Tibial nerve (tissue), 4 donors: ENCODE measurements at regions not wholly inside any gene's neighbourhood (a gene's known extent, or its start where the extent isn't known, plus 50 kb on each side); places are given as distances from the start of the nearest gene placed in this dataset.

ENCODE experiments used
- DNase-seq, 2 donors: peaks; one replicate each; pipeline ENCODE4 v3.0.0-alpha.2; 2019; ENCODE audit warnings: low spot score in 2 of 2
- H3K27ac ChIP-seq, 4 donors: fragments of 200-600 bp; sonication (generic) in 3 of 4; one replicate each; pipeline ENCODE4 v1.5.1; 2017 to 2019; ENCODE audit warnings: mild to moderate bottlenecking in 1 of 4
- H3K27me3 ChIP-seq, 2 donors: fragments of 200-600 bp; sonication (generic) in 1 of 2; one replicate each; pipeline versions ENCODE4 v1.5.1 to v1.6.0; 2017 to 2019
- H3K36me3 ChIP-seq, 3 donors: fragments of 200-600 bp; sonication (generic); one replicate each; pipeline ENCODE4 v1.5.1; 2018 to 2019
- H3K4me1 ChIP-seq, 4 donors: fragments of 200-600 bp; sonication (generic) in 3 of 4; one replicate each; pipeline ENCODE4 v1.5.1; 2017 to 2019
- H3K4me3 ChIP-seq, 4 donors: fragments of 200-600 bp; sonication (generic) in 3 of 4; one replicate each; pipeline ENCODE4 v1.5.1; 2017 to 2019; ENCODE audit warnings: mild to moderate bottlenecking in 1 of 4, moderate library complexity in 1 of 4
- H3K9me3 ChIP-seq, 4 donors: fragments of 200-600 bp; sonication (generic) in 3 of 4; one replicate each; pipeline ENCODE4 v1.5.1; 2017 to 2019
- EP300 ChIP-seq, 2 donors: sonication (generic); formaldehyde crosslinking; IDR thresholded peaks; one replicate each; pipeline ENCODE4 v1.6.1; 2017; ENCODE audit warnings: antibody characterized with exemption in 2 of 2, mild to moderate bottlenecking in 1 of 2
- POLR2A ChIP-seq, 2 donors: fragments of 450-650 bp; IDR thresholded peaks; one replicate each; pipeline ENCODE4 v1.6.1; 2017; ENCODE audit warnings: antibody characterized with exemption in 2 of 2, mild to moderate bottlenecking in 2 of 2, moderate library complexity in 2 of 2
- WGBS, 2 donors: methylation state at CpG; one replicate each; pipeline ENCODE4 v1.1.5; 2018; 5-methylcytosine and 5-hydroxymethylcytosine counted together
- TF ChIP-seq, protein P1 (sequence below), 5 experiments: fragments of 200-600 bp in 3 of 5; fragments of 450-650 bp in 2 of 5; sonication (generic) in 3 of 5; IDR thresholded peaks; one replicate each; pipeline ENCODE4 v1.5.1; 2016 to 2019; ENCODE audit warnings: antibody characterized with exemption in 5 of 5, mild to moderate bottlenecking in 3 of 5, moderate library complexity in 2 of 5

DNA sequence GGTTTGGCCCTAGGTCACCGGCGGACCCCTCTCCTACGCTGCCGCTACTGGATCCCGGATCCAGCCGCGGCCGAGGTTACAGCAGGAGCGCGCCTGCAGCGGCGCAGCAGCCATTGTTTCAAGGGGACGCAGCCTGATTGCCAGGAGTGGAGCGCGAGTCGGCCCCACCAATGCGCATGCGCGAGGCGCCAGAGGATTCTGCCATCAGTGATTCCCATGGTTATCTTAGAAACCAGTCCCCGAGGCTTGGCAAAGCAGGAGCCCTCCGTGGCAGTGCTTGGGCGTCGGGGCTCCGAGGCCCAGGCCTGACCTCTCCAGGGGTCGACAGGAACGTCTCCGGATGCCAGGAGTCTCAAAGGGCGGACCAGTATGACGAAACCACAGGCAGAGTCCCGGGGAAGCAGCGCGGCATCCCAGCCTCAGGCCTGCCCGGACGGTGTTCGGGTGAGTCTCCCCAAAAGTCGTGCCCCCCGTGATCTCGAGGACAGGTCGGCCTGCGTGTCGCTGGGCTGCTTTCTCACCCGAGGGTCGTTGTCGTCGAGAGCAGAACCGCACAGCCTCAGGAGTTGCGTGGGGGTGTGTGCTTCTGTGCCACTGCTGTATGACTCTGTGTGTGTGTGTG, 608.5 kb downstream of the KCNJ18 start:
- no peak for DNase-seq
- Histone ChIP-seq H3K4me1 (no peaks in the 10 kb centered on the region), H3K27ac (no peak overlapping the region), H3K9me3 (peaks cover 0 to 60% (median 0%) of the 10 kb centered on the region in 4 donors), H3K4me3 (no peak overlapping the region), H3K27me3 (no peaks in the 10 kb centered on the region), H3K36me3 (no peaks in the 10 kb centered on the region)
- 82 to 86% methylated on average over 30 to 34 of the region's 48 CpGs for WGBS, 2 donors
- TF ChIP-seq EP300 (IDR thresholded peaks at IDR 0.05) (no peak), POLR2A (IDR thresholded peaks at IDR 0.05) (no peak)
- TF ChIP-seq, protein P1, sequence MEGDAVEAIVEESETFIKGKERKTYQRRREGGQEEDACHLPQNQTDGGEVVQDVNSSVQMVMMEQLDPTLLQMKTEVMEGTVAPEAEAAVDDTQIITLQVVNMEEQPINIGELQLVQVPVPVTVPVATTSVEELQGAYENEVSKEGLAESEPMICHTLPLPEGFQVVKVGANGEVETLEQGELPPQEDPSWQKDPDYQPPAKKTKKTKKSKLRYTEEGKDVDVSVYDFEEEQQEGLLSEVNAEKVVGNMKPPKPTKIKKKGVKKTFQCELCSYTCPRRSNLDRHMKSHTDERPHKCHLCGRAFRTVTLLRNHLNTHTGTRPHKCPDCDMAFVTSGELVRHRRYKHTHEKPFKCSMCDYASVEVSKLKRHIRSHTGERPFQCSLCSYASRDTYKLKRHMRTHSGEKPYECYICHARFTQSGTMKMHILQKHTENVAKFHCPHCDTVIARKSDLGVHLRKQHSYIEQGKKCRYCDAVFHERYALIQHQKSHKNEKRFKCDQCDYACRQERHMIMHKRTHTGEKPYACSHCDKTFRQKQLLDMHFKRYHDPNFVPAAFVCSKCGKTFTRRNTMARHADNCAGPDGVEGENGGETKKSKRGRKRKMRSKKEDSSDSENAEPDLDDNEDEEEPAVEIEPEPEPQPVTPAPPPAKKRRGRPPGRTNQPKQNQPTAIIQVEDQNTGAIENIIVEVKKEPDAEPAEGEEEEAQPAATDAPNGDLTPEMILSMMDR (IDR thresholded peaks at IDR 0.05) = no peak

DNA sequence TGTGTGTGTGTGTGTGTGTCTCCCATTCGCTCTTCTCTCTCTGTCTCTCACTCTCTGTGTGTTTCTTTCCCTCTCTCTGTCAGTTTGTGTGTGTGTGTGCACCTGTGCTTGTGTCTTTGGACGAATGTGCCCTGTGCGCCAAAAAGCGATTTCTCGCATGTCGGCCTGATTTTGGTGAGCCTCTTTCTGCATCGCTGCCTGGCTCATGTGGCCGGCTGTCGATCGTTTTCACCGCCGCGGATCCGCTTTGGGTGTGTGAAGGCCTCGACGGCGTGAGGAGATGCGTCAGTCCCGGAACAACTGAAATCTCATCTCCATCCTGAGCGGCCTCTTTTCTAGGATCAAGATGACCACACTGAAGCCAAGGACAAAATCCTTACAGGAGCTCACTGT, 609.0 kb downstream of the KCNJ18 start:
- no peaks in the 10 kb centered on the region for H3K4me1 ChIP-seq
- H3K36me3 ChIP-seq = no peaks in the 10 kb centered on the region
- H3K4me3 ChIP-seq = no peak overlapping the region
- no peaks in the 10 kb centered on the region for H3K27me3 ChIP-seq
- TF ChIP-seq EP300 (IDR thresholded peaks at IDR 0.05) = no peak
- TF ChIP-seq, protein P1 (IDR thresholded peaks at IDR 0.05) = no peak
- TF ChIP-seq POLR2A (IDR thresholded peaks at IDR 0.05) = no peak
- 85 to 87% methylated on average over 20 of the region's 20 CpGs for WGBS, 2 donors
- no peak overlapping the region for H3K27ac ChIP-seq
- peaks cover 0 to 60% (median 0%) of the 10 kb centered on the region in 4 donors for H3K9me3 ChIP-seq
- no peak for DNase-seq

DNA sequence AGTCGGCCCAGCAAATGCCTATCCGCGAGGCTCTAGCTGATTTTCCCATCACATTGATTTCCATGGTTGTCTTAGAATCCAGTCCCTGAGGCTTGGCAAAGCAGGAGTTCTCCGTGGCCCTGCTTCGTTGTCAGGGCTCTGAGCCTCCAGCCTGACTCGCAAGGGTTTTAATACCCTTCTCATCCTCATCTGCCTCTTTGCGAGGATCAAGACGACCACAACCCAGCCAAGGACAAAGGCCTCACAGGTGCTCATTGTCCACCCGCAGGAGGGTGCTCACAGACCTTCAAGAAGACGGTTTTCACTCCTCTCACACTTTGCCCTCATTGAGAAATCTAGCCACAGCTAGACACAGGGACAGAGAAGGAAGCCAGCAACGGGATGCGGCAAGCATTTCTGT, 610.8 kb downstream of the KCNJ18 start:
- no peaks in the 10 kb centered on the region for H3K36me3 ChIP-seq
- no peaks in the 10 kb centered on the region for H3K27me3 ChIP-seq
- no peaks in the 10 kb centered on the region for H3K4me1 ChIP-seq
- no peak for TF ChIP-seq POLR2A (IDR thresholded peaks at IDR 0.05)
- TF ChIP-seq EP300 (IDR thresholded peaks at IDR 0.05) = no peak
- TF ChIP-seq, protein P1 (IDR thresholded peaks at IDR 0.05) = no peak
- H3K4me3 ChIP-seq = no peak overlapping the region
- WGBS, 2 donors = 82 to 83% methylated on average over 12 of the region's 12 CpGs
- no peak overlapping the region for H3K27ac ChIP-seq
- peaks cover 0 to 58% (median 0%) of the 10 kb centered on the region in 4 donors for H3K9me3 ChIP-seq
- no peak for DNase-seq

DNA sequence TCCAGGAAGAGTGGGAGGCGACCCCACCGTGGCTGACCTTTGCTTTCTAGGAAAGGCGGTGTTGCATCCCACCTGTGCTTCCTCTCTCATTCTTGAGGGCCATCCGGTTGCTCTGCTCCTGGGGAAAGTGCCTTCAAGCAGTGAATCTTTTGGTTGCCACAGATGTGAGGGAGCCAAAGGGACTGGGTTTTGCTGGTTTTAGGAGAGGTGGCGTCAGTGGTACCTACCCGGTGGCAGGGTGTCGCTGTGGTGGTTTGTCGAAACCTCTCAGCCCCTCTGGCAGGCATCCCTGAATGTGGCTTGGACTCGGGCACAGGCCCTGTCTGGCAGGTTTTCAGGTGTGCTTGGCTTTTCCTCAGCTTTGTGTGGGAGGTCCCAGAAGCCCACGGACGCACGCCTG, 611.5 kb downstream of the KCNJ18 start:
- Histone ChIP-seq H3K4me1 (no peaks in the 10 kb centered on the region), H3K27ac (no peak overlapping the region), H3K9me3 (peaks cover 0 to 54% (median 0%) of the 10 kb centered on the region in 4 donors), H3K36me3 (no peaks in the 10 kb centered on the region), H3K27me3 (no peaks in the 10 kb centered on the region), H3K4me3 (no peak overlapping the region)
- no peak for DNase-seq
- 89 to 91% methylated on average over 11 to 12 of the region's 12 CpGs for WGBS, 2 donors
- no peak for TF ChIP-seq EP300 (IDR thresholded peaks at IDR 0.05)
- no peak for TF ChIP-seq POLR2A (IDR thresholded peaks at IDR 0.05)
- TF ChIP-seq, protein P1 (IDR thresholded peaks at IDR 0.05) = no peak

DNA sequence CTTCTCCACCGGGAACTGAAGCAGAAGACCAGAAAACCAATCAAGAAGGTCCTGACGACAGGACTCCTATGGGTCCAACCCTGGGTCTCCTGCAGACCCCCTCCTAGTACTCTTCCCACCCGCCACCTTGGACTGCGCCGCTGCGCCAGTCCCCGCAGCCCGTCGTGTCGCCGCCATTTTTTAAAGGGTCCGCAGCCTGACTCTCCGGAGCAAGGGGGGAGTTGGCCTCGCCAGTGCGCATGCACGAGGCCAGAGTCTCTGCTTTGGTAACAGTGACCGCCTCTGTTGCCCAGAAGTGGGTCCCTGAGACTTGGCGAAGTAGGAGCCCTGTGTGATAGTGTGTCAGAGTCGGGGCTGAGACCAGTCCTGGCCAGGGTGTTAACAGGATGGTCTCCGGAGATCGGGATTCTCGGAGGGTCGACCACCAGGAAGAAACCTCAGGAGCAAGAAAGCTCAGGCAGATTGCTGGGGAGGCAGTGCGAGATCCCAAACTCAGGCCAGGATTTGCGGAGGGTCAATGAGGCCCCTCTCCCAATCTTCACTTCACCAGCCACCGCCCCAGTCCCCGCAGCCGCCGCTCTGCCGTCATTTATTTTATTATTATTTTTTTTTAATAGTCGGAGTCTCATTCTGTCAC, 612.5 kb downstream of the KCNJ18 start:
- H3K36me3 ChIP-seq = no peaks in the 10 kb centered on the region
- no peak overlapping the region for H3K4me3 ChIP-seq
- H3K27me3 ChIP-seq = no peaks in the 10 kb centered on the region
- no peak overlapping the region for H3K27ac ChIP-seq
- no peak for TF ChIP-seq POLR2A (IDR thresholded peaks at IDR 0.05)
- TF ChIP-seq EP300 (IDR thresholded peaks at IDR 0.05) = no peak
- TF ChIP-seq, protein P1 (IDR thresholded peaks at IDR 0.05) = no peak
- DNase-seq = no peak
- H3K4me1 ChIP-seq = no peaks in the 10 kb centered on the region
- H3K9me3 ChIP-seq = peaks cover 0 to 46% (median 0%) of the 10 kb centered on the region in 4 donors
- 90 to 93% methylated on average over 31 of the region's 31 CpGs for WGBS, 2 donors
